HG02610 (cell line): ENCODE measurements at regions not wholly inside any gene's neighbourhood (a gene's known extent, or its start where the extent isn't known, plus 50 kb on each side); places are given as distances from the start of the nearest gene placed in this dataset.

ENCODE experiments used
- ATAC-seq: cut with Tn5 transposase; IDR thresholded peaks from one replicate; pipeline ENCODE4 v1.9.1; 2021; ENCODE audit warnings: mild to moderate bottlenecking, moderate library complexity; ENCODE audit not compliant: unreplicated experiment

DNA sequence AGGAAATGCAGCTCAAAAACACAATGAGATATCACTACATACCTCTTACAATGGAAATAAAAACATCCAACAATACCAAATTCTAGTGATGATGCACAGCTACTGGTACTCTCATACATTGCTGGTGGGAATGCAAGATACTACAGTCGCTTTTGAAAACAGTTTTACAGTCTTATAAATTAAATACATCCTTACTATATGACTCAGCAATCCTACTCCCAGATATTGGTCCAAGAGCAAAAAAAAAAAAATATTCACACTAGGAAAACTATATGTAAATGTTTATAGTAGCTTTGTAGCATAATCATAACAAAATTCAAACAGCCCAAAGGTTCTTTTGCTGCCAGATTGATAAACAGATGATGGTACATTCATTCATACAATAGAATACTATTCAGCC, 217.4 kb upstream of the FAM83B start:
- no peak for ATAC-seq

DNA sequence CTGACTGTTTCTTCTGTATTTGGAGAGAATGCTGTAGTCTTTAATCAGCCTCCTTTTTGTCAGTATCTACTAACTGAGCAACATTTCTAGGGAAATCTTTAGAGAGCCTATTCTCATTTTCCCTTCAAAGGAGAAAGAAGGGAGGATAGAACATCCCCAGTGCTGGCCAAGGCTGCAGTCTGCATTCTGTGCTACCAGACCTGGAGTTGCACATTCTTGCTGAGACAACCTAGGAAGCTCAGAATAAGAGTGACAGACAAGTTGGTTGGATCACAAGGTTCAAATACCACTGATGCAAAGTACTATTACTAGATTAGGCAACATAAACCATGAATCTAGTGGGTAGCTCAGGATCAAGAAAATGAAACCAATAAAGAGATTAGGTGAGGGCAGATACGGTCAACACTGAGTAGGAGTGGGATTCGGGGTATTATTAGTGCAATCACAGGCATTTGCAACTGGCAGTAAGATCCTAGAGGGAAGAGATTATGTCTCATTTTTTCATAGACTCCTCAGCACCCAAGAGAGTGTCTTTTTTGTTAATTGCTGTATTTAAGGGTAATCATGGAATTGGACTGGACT, 213.5 kb upstream of the FAM83B start:
- ATAC-seq = no peak

DNA sequence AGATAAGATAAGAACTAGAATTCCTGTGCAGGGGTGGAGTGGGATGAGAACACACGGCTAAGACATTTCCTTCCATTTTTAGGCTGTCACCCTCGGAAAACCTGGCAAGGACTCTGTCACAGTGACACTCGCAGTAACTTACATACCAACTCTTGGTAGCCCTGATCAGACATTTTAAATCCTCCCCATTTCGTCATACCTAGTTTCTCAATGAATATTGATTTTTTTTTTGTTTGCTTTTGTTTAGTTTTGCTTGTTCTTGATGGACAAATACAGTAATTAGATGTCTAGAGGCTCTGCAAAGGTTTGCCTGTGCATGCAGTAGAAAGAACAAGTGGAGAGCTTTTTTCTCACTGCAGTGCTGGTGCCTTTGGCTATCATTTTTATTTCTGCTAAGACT, 213.0 kb upstream of the FAM83B start:
- no peak for ATAC-seq

DNA sequence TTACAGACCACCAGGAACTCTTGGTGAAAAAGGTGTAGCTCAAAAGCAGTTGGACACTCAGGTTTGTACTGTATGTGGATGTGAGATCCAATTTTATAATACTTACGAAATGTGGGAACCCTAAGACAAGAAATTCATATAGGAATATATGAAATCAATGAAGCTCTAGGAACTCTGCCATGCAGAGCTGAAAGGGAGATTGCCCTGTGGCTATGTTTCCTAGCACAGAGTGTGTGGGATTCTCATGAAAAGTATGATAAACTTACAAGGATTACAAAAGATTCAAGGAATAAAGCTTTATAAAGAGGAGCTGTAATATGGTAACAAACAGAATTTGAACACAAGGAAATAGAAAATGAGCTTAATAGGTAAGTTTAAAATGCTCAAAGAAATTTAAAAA, 205.7 kb upstream of the FAM83B start:
- ATAC-seq = no peak

DNA sequence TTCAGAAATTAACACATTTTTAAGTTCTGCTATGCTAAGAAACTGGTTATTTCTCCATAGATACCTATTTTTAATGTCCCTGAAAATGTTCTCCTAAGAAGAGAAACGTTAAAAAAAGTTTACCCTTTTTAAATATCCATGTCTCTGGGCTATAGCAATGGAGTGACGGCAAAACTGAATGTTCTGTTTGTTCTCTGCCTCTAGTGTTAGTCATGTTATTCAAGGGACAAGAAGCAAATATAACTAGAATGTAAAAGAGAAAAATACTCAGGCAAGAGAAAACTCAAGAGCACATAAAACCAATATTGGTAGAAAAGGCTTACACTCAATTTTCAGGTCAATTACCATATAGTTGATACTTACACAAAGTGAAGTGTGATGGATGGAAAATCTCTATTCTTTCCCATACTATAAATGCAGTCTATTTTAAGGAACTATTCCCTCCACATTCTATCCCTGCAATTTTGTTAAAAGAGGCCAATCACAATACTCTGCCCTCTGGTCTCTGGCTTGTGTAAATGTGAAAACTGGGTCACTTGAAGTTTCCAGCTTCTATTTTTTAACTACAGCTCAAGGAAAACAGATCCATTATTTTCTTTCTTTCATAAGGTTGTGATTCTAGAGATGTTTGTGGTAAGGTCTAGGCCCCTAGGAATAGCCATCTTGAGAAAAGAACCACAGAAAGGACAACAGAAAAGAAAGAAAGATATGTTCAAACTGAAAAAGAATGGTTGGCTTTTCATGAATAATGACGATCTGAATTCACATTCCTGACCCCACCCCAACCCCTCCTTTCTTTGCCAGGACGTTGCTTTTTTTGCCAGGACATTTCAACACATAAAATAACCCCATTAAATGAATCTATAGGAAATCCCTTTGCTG, 200.3 kb upstream of the FAM83B start:
- ATAC-seq = no peak

DNA sequence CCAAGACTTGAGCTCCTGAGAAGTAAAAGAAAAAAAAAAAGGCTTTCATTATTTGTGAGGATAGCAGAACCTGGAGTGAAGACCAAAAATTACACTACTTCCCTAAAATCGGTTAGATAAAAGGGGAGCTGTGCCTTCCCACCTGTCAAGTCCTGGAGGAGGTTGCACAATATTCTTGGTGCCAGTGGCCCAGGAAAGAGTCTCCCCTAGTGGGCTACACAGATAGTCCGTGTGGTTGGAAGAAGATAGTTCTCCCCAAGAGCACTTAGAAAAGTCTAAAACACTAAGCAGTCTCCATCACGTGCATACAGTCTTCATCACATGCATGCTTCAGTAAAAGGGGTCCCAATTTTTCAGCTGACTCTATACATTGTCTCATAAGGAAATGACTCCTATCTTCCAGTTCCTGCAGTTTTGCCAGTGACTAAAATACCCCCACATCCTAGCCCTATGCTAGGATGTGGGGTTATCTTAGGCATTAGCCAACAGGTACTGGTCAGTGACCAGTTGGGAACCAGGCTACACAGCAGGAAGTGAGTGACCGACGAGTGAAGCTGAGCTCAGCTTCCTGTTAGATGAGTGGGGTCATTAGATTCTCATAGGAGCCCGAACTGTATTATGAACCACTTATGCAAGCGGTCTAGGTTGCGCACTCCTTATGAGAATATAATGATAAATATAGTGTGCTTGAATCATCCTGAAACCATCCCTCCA, 199.5 kb upstream of the FAM83B start:
- ATAC-seq = no peak

DNA sequence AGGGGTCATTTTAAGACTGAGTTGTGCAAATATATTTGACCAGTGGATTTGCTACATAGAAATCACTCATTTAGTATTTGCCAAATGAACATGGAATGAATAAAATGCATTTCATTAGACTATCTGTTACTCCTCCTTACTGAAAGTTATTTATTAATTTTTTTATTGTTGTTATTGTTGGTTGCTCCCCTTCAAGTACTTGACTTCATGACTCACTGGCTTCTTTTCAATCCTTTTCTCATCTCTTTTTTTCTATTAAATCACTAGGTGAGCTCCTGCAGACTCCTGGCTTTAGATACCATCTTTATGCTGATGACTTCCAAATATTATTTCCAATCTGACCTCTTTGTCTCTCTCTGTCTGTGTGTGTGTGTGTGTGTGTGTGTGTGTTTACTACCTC, 192.2 kb upstream of the FAM83B start:
- no peak for ATAC-seq

DNA sequence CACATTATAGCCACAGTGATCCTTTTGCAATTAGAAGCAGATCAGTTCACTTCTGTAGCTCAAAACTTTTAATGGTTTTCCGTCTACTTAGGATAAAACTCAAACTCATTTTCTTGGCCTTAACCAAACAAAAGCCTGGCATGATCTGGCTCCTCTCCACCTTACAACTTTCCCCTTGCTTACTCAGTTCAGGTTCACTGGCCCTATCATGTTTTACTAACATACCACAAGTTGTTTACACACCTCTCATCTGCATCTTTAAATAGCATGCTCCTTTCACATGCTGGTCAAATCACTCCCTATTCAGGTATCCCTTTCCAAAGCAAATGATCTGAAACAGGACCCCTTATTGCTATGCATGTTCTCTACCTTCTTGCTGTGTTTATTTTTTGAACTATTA, 191.4 kb upstream of the FAM83B start:
- no peak for ATAC-seq

DNA sequence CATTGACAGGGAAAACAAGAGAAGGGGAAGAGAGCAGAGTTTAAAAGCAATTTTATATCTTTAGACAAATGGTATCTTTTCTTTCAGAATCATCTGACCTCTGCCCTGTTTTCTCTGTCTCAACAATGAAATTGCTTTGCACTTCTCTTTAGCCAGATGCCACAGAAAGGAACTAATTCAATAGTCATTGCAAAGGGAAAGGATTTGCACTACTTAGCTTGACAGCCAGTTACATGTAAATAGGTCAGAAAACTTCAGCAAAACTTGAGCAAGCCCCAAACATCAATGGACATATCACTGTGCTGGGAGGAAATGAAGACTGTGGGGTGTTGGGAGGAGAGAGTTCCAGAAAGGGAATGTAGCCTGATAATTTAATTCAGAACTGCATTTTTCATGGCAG, 181.3 kb upstream of the FAM83B start:
- ATAC-seq = no peak

DNA sequence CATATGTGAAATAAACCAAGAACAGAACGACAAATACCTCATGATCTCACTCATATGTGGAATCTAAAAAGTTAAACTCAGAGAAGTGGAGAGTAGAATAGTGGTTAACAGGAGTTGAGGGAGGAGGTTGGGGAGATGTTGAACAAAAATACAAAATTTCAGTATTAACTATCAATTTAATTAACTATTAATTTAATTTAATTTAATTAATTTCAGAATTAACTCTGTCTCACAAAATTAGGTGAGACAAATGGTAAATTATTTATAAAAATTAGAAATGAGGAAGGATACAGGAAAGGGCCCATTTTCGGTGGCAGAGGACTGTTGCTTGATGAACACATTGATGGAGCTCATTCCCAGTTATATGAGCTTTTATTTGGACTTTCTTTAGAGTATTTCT, 166.0 kb upstream of the FAM83B start:
- no peak for ATAC-seq

DNA sequence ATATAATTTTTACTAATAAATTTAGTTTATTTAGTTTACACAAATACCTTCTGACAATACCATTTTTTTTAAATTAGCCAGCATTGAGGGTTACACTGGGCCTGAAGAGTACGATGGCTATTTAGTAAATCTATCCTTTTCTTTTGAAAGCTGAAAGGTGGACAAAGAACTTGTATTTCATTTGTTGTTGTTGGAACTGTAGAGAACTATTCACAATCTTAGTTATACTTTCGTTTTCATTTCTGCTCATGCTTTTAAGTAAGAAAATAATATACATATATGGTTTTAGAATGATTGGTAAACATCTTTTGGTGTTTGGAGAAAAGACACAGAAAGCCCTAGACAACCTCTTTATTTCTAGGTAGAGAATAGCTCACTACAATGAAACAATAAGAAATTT, 165.3 kb upstream of the FAM83B start:
- ATAC-seq = no peak

DNA sequence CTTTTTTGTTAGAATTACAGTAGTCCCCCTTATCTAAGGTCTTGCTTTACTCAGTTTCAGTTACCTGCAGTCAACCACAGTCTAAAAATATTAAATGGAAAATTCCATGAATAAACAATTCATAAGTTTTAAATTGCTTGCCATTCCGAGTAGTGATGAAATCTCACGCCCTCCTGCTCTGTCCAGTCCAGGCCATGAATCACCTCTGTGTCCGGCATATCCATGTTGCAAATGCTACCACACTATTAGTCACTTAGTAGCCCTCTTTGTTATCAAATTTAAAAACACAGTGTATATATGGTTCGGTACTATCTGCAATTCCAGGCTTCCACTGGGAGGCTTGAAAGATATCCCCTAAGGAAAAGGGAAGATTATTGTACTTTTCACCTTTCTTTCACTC, 164.6 kb upstream of the FAM83B start:
- no peak for ATAC-seq

DNA sequence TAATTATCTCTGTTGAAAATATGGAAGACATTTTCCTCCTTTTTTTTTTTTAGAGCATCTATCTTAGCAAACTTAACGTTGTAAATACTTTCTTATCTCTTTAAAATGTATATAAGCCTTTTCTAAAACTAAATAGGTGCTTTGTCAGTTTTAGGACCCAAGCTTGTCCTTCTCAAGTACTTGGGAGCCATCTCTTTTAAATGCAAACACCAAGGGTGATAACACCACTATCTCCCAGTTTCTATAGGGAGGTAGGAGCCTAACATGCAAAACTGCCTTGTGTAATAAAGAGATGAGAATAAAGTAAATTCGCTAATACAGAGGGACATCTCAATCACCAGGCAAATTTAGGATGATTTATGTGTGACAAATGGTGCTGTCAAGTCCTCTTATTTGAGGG, 157.0 kb upstream of the FAM83B start:
- ATAC-seq = no peak

DNA sequence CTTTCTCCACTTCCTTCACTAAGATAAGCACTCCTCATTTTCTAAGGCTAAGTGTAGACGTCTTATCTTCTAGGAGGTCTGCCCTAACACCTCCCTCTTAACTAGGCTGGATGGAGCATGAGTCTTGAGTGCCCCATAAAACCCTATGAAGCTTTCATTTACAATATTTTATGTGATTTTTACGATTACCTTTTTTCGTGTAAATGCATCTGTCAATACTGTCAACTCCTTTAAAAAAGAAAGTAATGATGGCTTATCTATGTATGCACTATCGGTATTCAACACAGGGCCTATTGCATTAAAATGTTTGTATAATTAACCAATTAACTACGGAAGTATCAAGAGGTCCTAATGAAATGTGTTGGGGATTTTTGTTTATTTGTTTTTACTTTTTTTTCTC, 156.0 kb upstream of the FAM83B start:
- ATAC-seq = no peak

DNA sequence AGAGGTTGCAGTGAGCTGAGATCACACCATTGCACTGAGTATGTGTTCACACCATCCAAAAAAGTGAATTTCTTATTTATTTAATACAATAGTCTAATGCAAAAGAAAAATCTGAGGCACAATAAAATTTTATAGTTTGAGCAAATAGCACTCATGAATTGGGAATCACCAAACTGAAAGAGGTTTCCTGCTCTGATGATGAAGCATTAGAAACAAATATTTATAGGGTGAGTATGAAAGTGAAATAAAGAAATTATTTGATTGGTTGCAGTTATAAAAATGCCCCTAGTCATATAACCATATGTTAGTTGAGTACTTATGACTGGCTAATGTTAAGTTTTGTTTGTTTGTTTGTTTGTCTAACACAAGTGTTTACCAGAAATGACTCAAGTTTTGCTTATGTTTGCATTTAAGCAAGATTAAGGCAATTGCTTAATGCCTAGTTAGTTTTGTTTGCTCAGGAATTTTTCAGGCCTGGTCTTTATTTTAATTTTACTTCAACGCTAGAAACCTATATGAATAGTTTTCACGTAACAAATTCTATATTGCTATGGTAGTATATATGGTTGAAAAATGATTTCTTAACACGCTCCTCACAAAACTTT, 151.5 kb upstream of the FAM83B start:
- no peak for ATAC-seq

DNA sequence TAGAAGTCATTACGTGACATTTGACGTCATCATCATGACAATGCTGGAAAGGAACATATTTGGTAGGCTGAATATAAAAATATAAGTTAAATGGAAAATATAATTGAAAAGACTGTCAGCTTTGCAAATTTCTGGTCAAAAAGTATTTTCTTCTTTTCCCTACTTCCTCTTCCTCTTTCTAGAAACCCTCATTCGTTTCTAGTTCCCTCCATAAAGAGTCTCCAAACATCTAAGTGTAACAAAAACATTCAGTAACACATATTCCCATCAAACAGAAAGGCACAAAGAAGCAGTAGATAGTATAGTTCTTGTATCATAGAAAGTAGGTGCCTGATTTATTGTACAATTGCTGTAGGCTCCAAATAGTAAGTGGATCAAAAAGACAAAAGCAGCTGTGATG, 150.8 kb upstream of the FAM83B start:
- ATAC-seq = no peak

DNA sequence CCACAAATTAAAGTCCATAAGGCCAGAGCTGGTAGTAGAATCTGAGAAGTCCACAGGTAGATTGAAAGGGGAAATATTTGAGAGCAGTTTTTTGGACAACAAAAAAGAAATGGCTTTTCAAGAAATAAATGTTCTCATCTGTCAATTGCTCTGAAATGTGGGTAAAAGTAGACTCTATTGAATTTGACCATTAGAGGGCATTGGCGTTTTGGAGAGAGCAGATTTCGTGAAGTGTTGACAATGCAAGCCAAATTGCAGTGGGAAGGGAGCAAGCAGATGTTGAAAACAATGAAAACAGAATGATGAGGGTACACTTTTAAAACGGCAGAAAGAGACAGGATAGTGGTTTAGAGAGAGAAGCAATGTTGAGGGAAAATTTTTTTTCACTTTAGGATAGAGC, 149.1 kb upstream of the FAM83B start:
- no peak for ATAC-seq

DNA sequence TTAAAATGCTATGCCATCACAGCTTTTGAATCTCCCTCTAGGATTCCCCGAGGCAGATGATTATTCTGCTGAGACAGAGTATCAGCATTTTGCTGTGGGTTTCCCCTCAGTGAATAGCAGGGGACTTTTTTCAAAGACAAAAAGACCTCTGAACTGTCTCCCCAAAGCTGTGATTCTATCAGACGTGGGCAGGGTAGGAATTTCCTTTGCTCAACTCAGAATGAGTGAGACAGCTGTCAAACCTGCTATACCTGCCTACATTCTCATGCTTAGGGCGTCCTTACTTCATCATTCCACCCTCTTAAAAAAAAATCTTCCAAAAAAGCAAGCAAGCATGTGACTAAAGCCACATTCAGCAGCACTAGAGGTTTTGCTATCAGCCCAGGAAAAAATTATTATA, 147.6 kb upstream of the FAM83B start:
- ATAC-seq = peak; percentile 94

DNA sequence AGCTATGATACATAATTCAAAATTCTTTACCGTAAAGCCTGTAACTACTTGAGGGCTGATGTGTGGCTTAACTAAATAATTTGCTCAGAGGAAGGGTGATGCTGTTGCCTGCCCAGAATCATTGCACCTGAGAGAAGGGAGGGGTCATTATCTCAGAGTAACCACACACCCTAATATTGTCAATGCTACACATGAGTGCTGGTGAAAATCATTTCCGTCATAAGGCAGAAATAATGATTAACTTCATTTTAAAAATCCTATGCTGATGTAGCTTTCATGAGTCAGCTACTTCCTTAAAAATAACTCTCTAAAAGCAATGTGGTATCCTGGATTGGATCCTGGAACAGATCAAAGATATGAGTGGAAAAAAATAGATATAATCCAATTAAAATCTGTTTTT, 146.4 kb upstream of the FAM83B start:
- no peak for ATAC-seq

DNA sequence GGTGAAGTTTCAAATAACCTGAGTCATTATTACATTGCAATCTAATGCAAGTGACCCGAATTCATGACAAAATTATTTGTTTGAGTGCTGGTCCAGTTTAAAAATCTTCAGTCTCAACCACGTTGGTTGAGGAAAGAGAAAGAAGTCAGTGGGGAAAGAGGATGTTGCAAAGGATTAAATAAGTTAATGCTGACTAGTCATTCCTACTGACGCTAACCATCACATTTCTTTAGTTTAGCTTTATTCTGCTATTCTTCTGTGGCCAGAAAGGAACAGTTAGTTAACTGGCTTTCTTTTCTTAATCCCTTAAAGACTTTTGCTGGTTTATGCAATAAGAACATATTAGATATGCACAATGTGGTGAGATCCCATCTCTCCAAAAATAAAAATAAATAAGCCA, 143.8 kb upstream of the FAM83B start:
- ATAC-seq = no peak

DNA sequence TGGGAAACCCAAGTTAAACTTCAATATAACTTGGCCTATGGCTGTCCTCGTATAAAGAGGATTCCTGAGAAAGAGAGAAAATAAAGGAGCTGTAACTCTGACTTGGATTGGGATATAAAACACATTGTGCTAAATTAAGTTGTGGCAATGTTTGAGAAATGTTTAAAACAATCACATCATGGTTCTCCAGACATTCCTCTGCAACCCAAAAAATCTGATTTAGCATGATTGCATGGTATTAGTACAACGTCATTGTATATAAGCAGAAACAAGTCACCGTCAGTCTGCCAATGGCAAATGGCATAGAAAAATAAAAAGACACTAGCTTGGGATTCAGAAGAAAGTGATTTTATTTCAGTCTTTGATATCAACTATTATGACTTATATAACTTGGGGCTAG, 140.2 kb upstream of the FAM83B start:
- no peak for ATAC-seq
